ENCODE measurements at regions not wholly inside any gene's neighbourhood (a gene's known extent, or its start where the extent isn't known, plus 50 kb on each side); places are given as distances from the start of the nearest gene placed in this dataset.

DNA sequence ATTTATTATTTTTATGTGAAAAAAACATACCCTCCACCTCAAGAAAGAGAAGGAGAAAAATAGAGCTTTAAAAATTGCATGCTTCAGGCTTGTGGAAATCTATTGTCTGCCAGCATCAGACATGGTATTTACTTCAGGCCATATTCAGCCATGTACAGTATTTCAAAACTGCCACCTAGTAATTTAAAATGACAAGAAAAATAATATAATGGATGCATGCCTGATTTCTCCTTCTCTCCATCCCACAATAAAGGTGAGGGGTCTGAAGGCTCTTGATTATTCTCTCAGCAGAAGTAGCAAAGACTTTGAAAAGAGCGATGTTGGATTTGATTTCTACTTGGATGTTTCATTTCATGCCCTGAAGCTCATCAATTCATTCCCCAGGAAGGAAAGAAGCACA lies 250.7 kb downstream of the TBC1D4 start:
- no peak for ATAC-seq (ENCODE audit: poor library complexity)
- POLR2A ChIA-PET: no interaction called here

DNA sequence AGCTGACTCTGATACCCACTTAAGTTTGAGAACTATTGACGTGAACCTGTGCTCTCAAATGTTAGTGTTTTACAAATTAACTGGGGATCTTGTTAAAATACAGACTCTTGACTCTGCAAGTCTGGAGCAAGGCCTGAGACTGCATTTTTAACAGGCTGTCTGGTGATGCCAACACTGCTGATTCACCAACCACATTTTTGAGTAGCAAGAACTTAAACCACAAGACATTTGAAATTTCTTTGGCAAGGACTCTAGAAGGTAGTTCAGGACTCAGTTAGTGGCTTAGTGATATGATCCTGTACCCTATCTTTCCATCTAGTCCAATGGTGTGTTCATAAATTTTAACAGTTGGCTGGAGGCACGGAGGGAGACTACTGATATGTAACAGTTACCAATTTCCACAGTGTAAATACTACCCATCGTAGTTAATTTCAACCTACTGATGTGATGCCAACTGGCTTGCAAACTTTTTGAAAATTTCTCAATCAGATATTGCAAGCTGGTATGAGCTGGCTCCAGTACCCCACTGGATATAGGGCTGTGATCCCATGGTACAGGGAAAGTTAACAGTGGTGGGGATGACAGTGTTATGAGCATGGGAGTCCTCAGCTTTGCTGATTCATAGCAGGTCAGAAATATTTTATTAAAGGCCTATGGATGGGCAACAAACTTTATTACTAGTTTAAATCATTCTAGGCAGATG lies 255.1 kb downstream of the TBC1D4 start:
- no peaks in the 10 kb centered on the region for H3K4me1 Mint-ChIP-seq (ENCODE audit: low read depth)
- H3K36me3 ChIP-seq (ENCODE audit: insufficient read depth, low read length): no peaks in the 10 kb centered on the region
- ChIA-PET POLR2A (interaction anchor here (0.6 kb wide), 1 partner anchor 11 kb away, joined by 3 read pairs; no protein-coding TSS in a partner anchor), CTCF (no interaction called here)
- H3K27me3 Mint-ChIP-seq: no peaks in the 10 kb centered on the region
- H3K27me3 ChIP-seq (ENCODE audit: control insufficient read depth in 1 of 2, insufficient read depth in 2 of 2, low read length in 2 of 2): no peaks in the 10 kb centered on the region
- H3K9me3 ChIP-seq (ENCODE audit: control insufficient read depth in 1 of 2, insufficient read depth in 1 of 2, low read length in 2 of 2): no peaks in the 10 kb centered on the region
- no peak overlapping the region for H3K4me3 Mint-ChIP-seq
- H3K4me3 ChIP-seq (ENCODE audit: low read length): no peak overlapping the region
- H3K27ac ChIP-seq (ENCODE audit: low read depth in 1 of 2, low read length in 2 of 2): no peak overlapping the region
- H3K27ac Mint-ChIP-seq: no peak overlapping the region
- no peaks in the 10 kb centered on the region for H3K9me3 Mint-ChIP-seq
- intact Hi-C loops (cut with DNase I, micrococcal nuclease): no loop called here
- DNase-seq (no peak), ATAC-seq (ENCODE audit: poor library complexity) (no peak)
- no peaks in the 10 kb centered on the region for H3K4me1 ChIP-seq (ENCODE audit: insufficient read depth, low read length)
- no peaks in the 10 kb centered on the region for H3K36me3 Mint-ChIP-seq (ENCODE audit: low read depth)
- TF ChIP-seq CTCF (IDR thresholded peaks at IDR 0.05): no peak

More for the DNA sequence above, 250.7 kb downstream of the TBC1D4 start:
- Mint-ChIP-seq H3K9me3 (no peaks in the 10 kb centered on the region), H3K36me3 (ENCODE audit: low read depth) (no peaks in the 10 kb centered on the region), H3K27me3 (no peaks in the 10 kb centered on the region), H3K27ac (no peak overlapping the region), H3K4me3 (no peak overlapping the region), H3K4me1 (ENCODE audit: low read depth) (no peaks in the 10 kb centered on the region)
- no peak for TF ChIP-seq CTCF (IDR thresholded peaks at IDR 0.05)
- H3K9me3 ChIP-seq (ENCODE audit: control insufficient read depth in 1 of 2, insufficient read depth in 1 of 2, low read length in 2 of 2): peaks cover 0 to 8% of the 10 kb centered on the region in 2 experiments
- no peaks in the 10 kb centered on the region for H3K36me3 ChIP-seq (ENCODE audit: insufficient read depth, low read length)
- DNase-seq: no peak
- no peak overlapping the region for H3K27ac ChIP-seq (ENCODE audit: low read depth in 1 of 2, low read length in 2 of 2)
- no peaks in the 10 kb centered on the region for H3K27me3 ChIP-seq (ENCODE audit: control insufficient read depth in 1 of 2, insufficient read depth in 2 of 2, low read length in 2 of 2)
- CTCF ChIA-PET: interaction anchor here (1.3 kb wide), 1 partner anchor 12 kb away, joined by 3 read pairs; no protein-coding TSS in a partner anchor
- intact Hi-C loops (cut with DNase I, micrococcal nuclease): no loop called here
- no peaks in the 10 kb centered on the region for H3K4me1 ChIP-seq (ENCODE audit: insufficient read depth, low read length)
- H3K4me3 ChIP-seq (ENCODE audit: low read length): no peak overlapping the region

GRCh38 chr13:75226092-75226491 lies 255.9 kb downstream of the TBC1D4 start:
- Histone ChIP-seq H3K27ac (ENCODE audit: low read depth in 1 of 2, low read length in 2 of 2) (no peak overlapping the region), H3K36me3 (ENCODE audit: insufficient read depth, low read length) (no peaks in the 10 kb centered on the region), H3K4me3 (ENCODE audit: low read length) (no peak overlapping the region), H3K4me1 (ENCODE audit: insufficient read depth, low read length) (no peaks in the 10 kb centered on the region), H3K9me3 (ENCODE audit: control insufficient read depth in 1 of 2, insufficient read depth in 1 of 2, low read length in 2 of 2) (no peaks in the 10 kb centered on the region), H3K27me3 (ENCODE audit: control insufficient read depth in 1 of 2, insufficient read depth in 2 of 2, low read length in 2 of 2) (no peaks in the 10 kb centered on the region)
- Mint-ChIP-seq H3K36me3 (ENCODE audit: low read depth) (no peaks in the 10 kb centered on the region), H3K27ac (no peak overlapping the region), H3K4me3 (no peak overlapping the region), H3K9me3 (no peaks in the 10 kb centered on the region), H3K4me1 (ENCODE audit: low read depth) (no peaks in the 10 kb centered on the region), H3K27me3 (peaks cover under 1% of the 10 kb centered on the region)
- intact Hi-C loops (cut with DNase I, micrococcal nuclease): no loop called here
- DNase-seq (no peak), ATAC-seq (ENCODE audit: poor library complexity) (no peak)
- no peak for TF ChIP-seq CTCF (IDR thresholded peaks at IDR 0.05)
- POLR2A ChIA-PET: interaction anchor here (0.6 kb wide), 1 partner anchor 10 kb away, joined by 3 read pairs; no protein-coding TSS in a partner anchor
- CTCF ChIA-PET: no interaction called here
